ENCODE measurements at regions not wholly inside any gene's neighbourhood (a gene's known extent, or its start where the extent isn't known, plus 50 kb on each side); places are given as distances from the start of the nearest gene placed in this dataset.
A peak's percentile ranks its signal among the peaks of the same experiment; 100 is the strongest.

- DNase-seq: no peak
Measured at GRCh38 chr16:74232806-74233465, 63.7 kb upstream of the PSMD7 start.

DNA sequence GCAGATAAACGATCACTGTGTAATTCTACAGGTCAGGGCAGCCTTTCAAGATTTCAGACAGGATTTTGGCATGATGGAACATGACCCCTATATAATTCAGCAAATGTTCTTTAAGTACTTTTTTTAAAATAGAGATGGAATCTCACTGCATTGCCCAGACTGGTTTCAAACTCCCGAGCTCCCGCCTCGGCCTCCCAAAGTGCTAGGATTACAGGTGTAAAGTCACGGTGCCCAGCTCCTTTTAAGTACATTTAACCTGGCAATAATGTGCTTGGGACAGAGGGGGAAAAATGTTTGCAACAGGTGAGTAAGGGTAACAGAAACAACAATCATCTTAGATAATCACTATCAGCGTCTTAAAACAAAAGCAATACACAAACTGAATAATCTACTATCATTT is 66.5 kb upstream of the PSMD7 start:
- DNase-seq: no peak

GRCh38 chr16:74226338-74226954 is 70.2 kb upstream of the PSMD7 start:
- peak; percentile 71 for DNase-seq

DNA sequence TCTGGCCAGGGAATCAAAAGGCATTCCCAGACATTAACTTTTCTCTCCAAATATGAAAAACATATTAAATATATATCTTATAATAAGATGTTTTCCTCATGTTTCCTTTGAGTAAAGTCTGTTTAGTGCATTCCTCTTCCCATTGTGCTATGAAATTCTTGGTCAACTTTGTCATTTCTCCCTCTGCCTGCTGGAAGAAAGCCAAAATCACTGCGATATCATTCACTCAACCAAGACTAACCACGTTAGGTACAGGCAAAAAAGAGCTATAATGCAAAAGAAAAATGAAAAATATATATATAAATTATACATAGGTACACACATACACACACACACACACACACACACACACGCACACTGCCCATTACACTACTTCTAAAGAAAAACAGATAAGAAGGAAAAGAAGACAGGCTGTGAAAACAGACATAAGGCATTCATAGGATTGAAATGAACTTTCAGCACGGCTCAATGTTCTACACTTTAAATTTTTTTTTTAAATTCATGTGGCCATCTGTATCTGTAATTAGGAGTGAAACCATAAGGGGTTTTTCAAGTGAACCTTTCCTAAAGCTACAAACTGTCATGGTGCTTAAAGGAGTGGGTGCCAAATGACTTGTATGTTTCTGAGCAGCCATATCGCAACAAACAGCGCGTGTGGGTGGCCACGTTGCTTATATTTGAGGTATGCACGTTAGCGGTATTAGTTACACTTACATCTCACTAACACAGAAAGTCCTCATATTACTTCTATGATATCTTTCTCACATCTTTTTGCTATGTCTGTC is 71.6 kb upstream of the PSMD7 start:
- DNase-seq: peak; percentile 35

- DNase-seq: no peak
Measured at GRCh38 chr16:74221828-74222227, 74.8 kb upstream of the PSMD7 start.

GRCh38 chr16:74219706-74220105 is 76.9 kb upstream of the PSMD7 start:
- no peak for DNase-seq

DNA sequence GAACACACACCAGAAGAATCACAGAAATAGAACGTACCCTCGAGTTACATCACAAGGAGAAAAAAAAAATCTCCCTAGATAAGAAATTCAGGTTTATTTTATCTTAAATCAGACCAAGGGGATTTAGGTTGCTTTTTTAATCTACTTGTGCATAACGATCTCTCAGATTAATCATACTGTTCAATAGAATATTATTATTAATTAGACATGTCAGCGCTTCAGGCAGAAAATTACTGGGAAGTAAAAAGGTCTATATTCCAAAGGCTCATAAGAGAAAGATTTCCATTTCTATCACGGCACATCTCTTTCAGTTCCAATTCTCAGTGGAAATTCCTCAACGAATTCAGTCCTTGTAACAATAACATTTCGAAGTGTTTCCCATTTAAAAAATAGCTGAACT is 77.7 kb upstream of the PSMD7 start:
- DNase-seq: no peak

DNA sequence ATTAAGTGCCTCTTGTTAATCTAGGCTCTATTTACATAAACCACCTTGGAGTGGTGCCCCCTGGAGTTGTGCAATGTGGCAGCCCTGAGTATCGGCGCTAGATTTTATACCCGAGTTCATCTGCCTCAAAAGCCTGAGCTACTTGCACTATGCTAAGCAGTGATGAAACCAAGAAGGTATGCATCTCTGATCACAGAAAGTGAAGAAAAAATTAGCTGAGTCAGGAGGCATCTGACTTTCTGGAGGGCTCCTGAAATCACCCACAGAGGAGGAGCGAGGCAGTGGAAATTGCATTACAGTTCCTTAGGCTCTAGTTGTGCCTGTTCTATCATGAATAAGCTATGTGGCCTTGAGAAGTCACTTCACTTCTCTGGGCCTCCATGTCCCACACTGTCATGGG is 80.3 kb upstream of the PSMD7 start:
- DNase-seq: no peak

DNA sequence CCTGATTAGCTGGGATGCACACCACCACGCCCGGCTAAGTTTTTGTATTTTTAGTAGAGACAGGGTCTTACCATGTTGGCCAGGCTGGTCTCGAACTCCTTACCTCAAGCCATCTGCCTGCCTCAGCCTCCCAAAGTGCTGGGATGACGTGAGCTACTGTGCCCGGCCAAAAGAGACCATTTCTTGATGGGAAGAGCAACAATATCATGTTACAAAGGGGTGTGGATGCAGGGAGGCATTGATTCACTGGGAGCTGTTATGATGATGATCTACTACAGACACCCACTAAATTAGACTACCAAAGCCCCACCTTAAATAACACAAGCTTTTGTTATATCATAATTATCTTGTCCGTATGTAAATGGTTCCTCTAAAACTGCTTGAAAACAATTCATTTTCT is 81.4 kb upstream of the PSMD7 start:
- DNase-seq: no peak

DNA sequence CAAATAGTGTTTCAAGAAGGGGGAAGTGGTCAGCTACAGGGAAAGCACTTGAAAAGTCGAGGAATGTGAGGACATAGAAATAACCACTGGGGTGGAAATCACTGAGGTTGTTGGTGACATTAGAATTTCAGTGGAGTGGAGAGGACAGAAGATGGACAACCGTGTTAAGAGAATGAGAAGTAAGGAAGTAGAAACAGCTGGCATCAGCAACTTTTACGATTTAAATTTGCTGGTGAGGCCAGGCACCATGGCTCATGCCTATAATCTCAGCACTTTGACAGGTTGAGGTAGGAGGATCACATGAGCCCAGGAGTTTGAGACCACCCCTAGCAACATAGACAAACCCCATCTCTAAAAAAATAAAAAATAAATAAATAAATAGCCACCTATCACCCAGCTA is 83.2 kb upstream of the PSMD7 start:
- DNase-seq: no peak

GRCh38 chr16:74210245-74210644 is 86.4 kb upstream of the PSMD7 start:
- no peak for DNase-seq

GRCh38 chr16:74202009-74202408 is 94.6 kb upstream of the PSMD7 start:
- no peak for DNase-seq

DNA sequence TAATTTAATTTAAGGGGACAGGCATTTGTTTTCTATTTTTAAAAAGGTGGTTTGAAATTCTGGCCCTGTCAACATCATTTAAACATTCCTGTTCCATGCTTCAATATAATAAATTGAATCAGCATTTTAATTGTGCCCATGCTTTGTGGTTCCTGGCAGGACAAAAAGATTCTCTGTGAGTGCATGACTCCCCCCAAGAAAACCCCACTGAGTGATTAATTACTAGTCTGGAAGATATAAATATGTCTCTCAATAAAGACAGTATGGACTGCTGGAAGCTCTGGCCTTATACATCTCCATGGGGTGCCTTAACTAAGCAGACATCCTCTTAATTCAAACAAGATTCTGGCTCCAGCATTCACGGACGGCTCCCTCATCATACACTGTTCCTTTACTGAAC is 95.0 kb upstream of the PSMD7 start:
- no peak for DNase-seq

- DNase-seq: no peak
Measured at GRCh38 chr16:74200921-74201320, 95.7 kb upstream of the PSMD7 start.

GRCh38 chr16:74199842-74200124 is 96.8 kb upstream of the PSMD7 start:
- no peak for DNase-seq

- DNase-seq: no peak
Measured at GRCh38 chr16:74199066-74199841, 97.4 kb upstream of the PSMD7 start.

DNA sequence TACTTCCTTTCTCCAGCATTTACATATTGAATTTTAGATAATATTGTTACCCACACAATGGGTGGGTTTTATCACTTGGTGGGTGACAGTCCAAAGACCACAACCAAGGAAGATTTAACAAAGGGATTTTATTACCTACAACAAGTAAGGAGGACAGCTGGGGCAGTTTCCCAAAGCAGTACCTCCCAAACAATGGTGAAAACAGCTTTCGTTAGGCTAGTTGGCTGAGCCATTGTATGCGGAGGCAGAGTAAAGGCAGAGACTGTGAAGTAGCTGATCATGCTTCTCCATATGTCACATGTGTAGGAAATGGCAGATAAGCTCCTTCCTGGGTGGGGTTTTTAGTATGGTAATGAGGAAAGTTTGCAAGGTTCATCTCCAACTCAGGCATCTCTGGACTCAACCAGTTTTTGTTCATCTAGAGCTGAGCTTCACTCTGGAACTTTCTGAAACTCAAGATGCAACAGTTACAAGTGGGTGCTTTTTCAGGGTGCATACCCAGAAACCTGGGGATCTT is 104.3 kb upstream of the PSMD7 start:
- DNase-seq: no peak

DNA sequence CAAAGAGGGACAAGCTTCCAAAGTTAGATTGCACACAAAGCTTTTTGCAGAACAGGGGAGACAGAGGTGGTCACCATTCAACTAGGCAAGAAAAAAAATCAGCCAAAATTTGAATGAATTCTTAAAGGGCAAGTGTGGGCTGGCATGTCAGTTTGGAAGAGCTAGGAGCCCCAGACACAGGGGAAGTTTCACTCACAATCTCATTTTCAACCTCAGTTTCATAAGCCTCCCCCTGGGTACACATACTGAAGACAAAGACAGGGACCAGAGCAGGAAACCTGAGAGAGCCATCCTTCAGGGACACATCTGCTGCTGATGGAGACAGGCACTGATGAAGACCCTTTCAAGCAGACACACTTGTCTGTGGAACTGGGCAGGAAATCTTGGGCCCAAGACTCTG is 106.3 kb upstream of the PSMD7 start:
- DNase-seq: no peak

- DNase-seq: no peak
Measured at GRCh38 chr16:74188856-74189255, 107.8 kb upstream of the PSMD7 start.

DNA sequence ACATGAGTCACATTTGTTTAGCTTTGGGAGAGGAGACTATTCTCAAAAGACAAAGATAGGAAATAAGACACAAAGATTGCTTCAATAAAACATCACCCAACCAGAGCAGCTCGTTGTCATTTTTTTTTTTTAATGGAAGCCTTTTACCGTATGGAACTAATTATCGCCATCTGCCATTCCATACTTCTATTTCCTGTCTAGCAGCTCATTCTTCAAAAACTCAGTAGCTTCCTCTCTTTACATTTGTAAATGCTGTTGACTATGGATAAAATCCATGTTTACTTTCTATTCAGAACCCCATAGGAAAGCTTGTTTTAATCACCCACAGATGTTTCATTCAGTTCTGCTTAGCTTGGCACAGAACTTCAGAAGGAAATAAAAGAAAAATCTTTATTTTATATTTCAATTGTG is 110.0 kb upstream of the PSMD7 start:
- peak; percentile 90 for DNase-seq

GRCh38 chr16:74184839-74185238 is 111.8 kb upstream of the PSMD7 start:
- no peak for DNase-seq

GRCh38 chr16:74183601-74184360 is 112.8 kb upstream of the PSMD7 start:
- DNase-seq: no peak
